ENCODE measurements at regions not wholly inside any gene's neighbourhood (a gene's known extent, or its start where the extent isn't known, plus 50 kb on each side); places are given as distances from the start of the nearest gene placed in this dataset.

DNA sequence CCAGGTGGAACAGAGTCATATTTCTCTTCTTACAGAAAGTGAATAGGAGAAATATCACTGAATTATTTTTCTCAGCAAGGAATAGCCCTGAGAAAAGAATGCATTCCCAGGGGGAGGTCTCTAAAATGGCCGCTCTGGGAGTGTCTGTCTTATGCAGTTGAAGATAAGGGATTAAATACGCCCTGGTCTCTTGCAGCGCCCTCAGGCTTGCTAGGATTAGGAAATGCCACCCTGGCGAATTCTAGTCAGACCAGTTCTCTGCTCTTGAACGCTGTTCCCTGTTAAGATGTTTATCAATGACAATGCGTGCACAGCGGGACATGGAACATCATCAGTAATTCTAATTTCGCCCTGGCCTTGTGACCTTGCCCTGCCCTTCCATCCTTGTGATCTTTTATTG lies 949.0 kb upstream of the SEMA6D start:
- Histone ChIP-seq H3K79me1 (ENCODE audit: low read depth in 1 of 2, low read length in 2 of 2) (no peaks in the 10 kb centered on the region), H3K9me1 (ENCODE audit: insufficient read depth, low read length) (no peaks in the 10 kb centered on the region), H3K36me3 (ENCODE audit: control insufficient read depth, insufficient read depth, low read length) (no peaks in the 10 kb centered on the region), H2AFZ (replicated peaks; ENCODE audit: low read length, poor library complexity) (no peak overlapping the region), H3K14ac (replicated peaks; ENCODE audit: low read depth, low read length) (no peak overlapping the region), H3K9ac (ENCODE audit: low read depth, low read length) (no peak overlapping the region), H2AK9ac (replicated peaks; ENCODE audit: low read depth, low read length, poor library complexity) (no peak overlapping the region), H3K4ac (ENCODE audit: low read depth, low read length) (no peak overlapping the region), H3K23ac (ENCODE audit: low read depth, low read length) (no peak overlapping the region), H3K4me3 (ENCODE audit: insufficient read depth, low read depth, low read length) (no peak overlapping the region), H2AK5ac (ENCODE audit: low read depth, low read length) (no peak overlapping the region), H3K9me3 (ENCODE audit: control insufficient read depth, insufficient read depth, low read length) (peaks cover 8% of the 10 kb centered on the region), H3K18ac (ENCODE audit: low read depth, low read length) (no peak overlapping the region), H3K27me3 (ENCODE audit: control insufficient read depth, insufficient read depth, low read length) (no peaks in the 10 kb centered on the region), H4K20me1 (ENCODE audit: insufficient read depth, low read length) (no peaks in the 10 kb centered on the region), H3K4me1 (ENCODE audit: control insufficient read depth, insufficient read depth, low read length) (no peaks in the 10 kb centered on the region), H2BK120ac (ENCODE audit: low read depth, low read length) (no peak overlapping the region), H3K4me2 (ENCODE audit: low read depth, low read length) (no peak overlapping the region), H2BK20ac (ENCODE audit: low read depth, low read length) (no peak overlapping the region), H4K8ac (ENCODE audit: low read depth in 2 of 2, low read length in 2 of 2) (no peak overlapping the region), H2BK15ac (ENCODE audit: low read depth, low read length) (no peak overlapping the region), H3K56ac (ENCODE audit: extremely low read depth, insufficient read depth, low read length) (no peak overlapping the region), H4K5ac (ENCODE audit: low read depth, low read length) (no peak overlapping the region), H3K27ac (ENCODE audit: insufficient read depth, low read length) (no peak overlapping the region), H4K91ac (ENCODE audit: insufficient read depth, low read depth, low read length) (no peak overlapping the region), H2BK5ac (ENCODE audit: low read depth, low read length, poor library complexity, severe bottlenecking) (no peak overlapping the region)
- ATAC-seq (ENCODE audit: low read depth) (no peak), DNase-seq (no peak)
- BruUV-seq (replicated peaks): no TSS peak
- intact Hi-C loops (cut with micrococcal nuclease) (no loop called here), dilution Hi-C loops (cut with HindIII; ENCODE audit: low sequenced_read_pairs, unreplicated experiment) (no loop called here), in situ Hi-C loops (cut with MboI; ENCODE audit: low sequenced_read_pairs) (no loop called here)
- WGBS, 2 experiments (ENCODE audit: extremely low coverage in 2 of 2, insufficient read length in 1 of 2): 68% methylated on average over 7 of the region's 8 CpGs; no CpG with 5 or more reads in 1 of the 2 experiments
- ChIA-PET CTCF (no interaction called here), POLR2A (ENCODE audit: unreplicated experiment) (no interaction called here)
- TF ChIP-seq MXI1 (IDR thresholded peaks at IDR 0.05; ENCODE audit: borderline replicate concordance, low read depth, low read length) (no peak), RFX5 (IDR thresholded peaks at IDR 0.05; ENCODE audit: low read depth, low read length) (no peak), ELK1 (IDR thresholded peaks at IDR 0.05; ENCODE audit: borderline replicate concordance, low read depth, low read length) (no peak), BHLHE40 (IDR thresholded peaks at IDR 0.05; ENCODE audit: low read depth, low read length) (no peak), MAZ (IDR thresholded peaks at IDR 0.05; ENCODE audit: borderline replicate concordance, low read depth, low read length) (no peak), RCOR1 (IDR thresholded peaks at IDR 0.05; ENCODE audit: insufficient replicate concordance, low read length) (no peak), MAFK (IDR thresholded peaks at IDR 0.05; ENCODE audit: low read depth, low read length) (no peak), POLR2A (IDR thresholded peaks at IDR 0.05; ENCODE audit: low read depth, low read length) (no peak), CEBPB (IDR thresholded peaks at IDR 0.05; ENCODE audit: low read depth, low read length) (no peak)

Measured in IMR-90 (cell line).